ENCODE measurements at regions not wholly inside any gene's neighbourhood (a gene's known extent, or its start where the extent isn't known, plus 50 kb on each side); places are given as distances from the start of the nearest gene placed in this dataset.

GRCh38 chr14:58782011-58782410 lies 144.2 kb downstream of the DACT1 start:
- FAIRE-seq (no peak), DNase-seq (no peak)
- no peak overlapping the region for H3K4me3 ChIP-seq (ENCODE audit: low read length in 3 of 3)
- no peak overlapping the region for H3K27ac ChIP-seq (ENCODE audit: low read depth in 2 of 2, low read length in 2 of 2)
- TF ChIP-seq CTCF (IDR thresholded peaks at IDR 0.05; ENCODE audit: borderline replicate concordance, extremely low read depth, insufficient read depth) = no peak
- H3K9me3 ChIP-seq (ENCODE audit: control insufficient read depth in 2 of 3, insufficient read depth in 1 of 3, low read length in 3 of 3) = no peaks in the 10 kb centered on the region
- H3K4me1 ChIP-seq (ENCODE audit: control insufficient read depth in 2 of 3, insufficient read depth in 2 of 3, low read depth in 1 of 3, low read length in 3 of 3) = no peaks in the 10 kb centered on the region
- H3K9ac ChIP-seq (ENCODE audit: low read length in 3 of 3) = no peak overlapping the region
- H3K27me3 ChIP-seq (ENCODE audit: control insufficient read depth, insufficient read depth, low read length) = no peaks in the 10 kb centered on the region
- no peaks in the 10 kb centered on the region for H3K36me3 ChIP-seq (ENCODE audit: control insufficient read depth in 2 of 3, insufficient read depth in 3 of 3, low read length in 3 of 3)
- intact Hi-C loops (cut with DNase I) = no loop called here

GRCh38 chr14:58783792-58784511 lies 146.2 kb downstream of the DACT1 start:
- Histone ChIP-seq H3K36me3 (ENCODE audit: control insufficient read depth in 2 of 3, insufficient read depth in 3 of 3, low read length in 3 of 3) (no peaks in the 10 kb centered on the region), H3K9ac (ENCODE audit: low read length in 3 of 3) (no peak overlapping the region), H3K4me1 (ENCODE audit: control insufficient read depth in 2 of 3, insufficient read depth in 2 of 3, low read depth in 1 of 3, low read length in 3 of 3) (no peaks in the 10 kb centered on the region), H3K4me3 (ENCODE audit: low read length in 3 of 3) (no peak overlapping the region), H3K9me3 (ENCODE audit: control insufficient read depth in 2 of 3, insufficient read depth in 1 of 3, low read length in 3 of 3) (no peaks in the 10 kb centered on the region), H3K27ac (ENCODE audit: low read depth in 2 of 2, low read length in 2 of 2) (no peak overlapping the region), H3K27me3 (ENCODE audit: control insufficient read depth, insufficient read depth, low read length) (no peaks in the 10 kb centered on the region)
- DNase-seq (no peak), FAIRE-seq (no peak)
- intact Hi-C loops (cut with DNase I) = no loop called here
- TF ChIP-seq CTCF (IDR thresholded peaks at IDR 0.05; ENCODE audit: borderline replicate concordance, extremely low read depth, insufficient read depth) = no peak

GRCh38 chr14:58784931-58785330 lies 147.2 kb downstream of the DACT1 start:
- Histone ChIP-seq H3K27ac (ENCODE audit: low read depth in 2 of 2, low read length in 2 of 2) (no peak overlapping the region), H3K4me3 (ENCODE audit: low read length in 3 of 3) (no peak overlapping the region), H3K4me1 (ENCODE audit: control insufficient read depth in 2 of 3, insufficient read depth in 2 of 3, low read depth in 1 of 3, low read length in 3 of 3) (no peaks in the 10 kb centered on the region), H3K36me3 (ENCODE audit: control insufficient read depth in 2 of 3, insufficient read depth in 3 of 3, low read length in 3 of 3) (no peaks in the 10 kb centered on the region), H3K27me3 (ENCODE audit: control insufficient read depth, insufficient read depth, low read length) (no peaks in the 10 kb centered on the region), H3K9ac (ENCODE audit: low read length in 3 of 3) (no peak overlapping the region), H3K9me3 (ENCODE audit: control insufficient read depth in 2 of 3, insufficient read depth in 1 of 3, low read length in 3 of 3) (no peaks in the 10 kb centered on the region)
- FAIRE-seq (no peak), DNase-seq (no peak)
- intact Hi-C loops (cut with DNase I) = no loop called here
- no peak for TF ChIP-seq CTCF (IDR thresholded peaks at IDR 0.05; ENCODE audit: borderline replicate concordance, extremely low read depth, insufficient read depth)

- H3K4me1 ChIP-seq (ENCODE audit: control insufficient read depth in 2 of 3, insufficient read depth in 2 of 3, low read depth in 1 of 3, low read length in 3 of 3) = no peaks in the 10 kb centered on the region
- H3K36me3 ChIP-seq (ENCODE audit: control insufficient read depth in 2 of 3, insufficient read depth in 3 of 3, low read length in 3 of 3) = no peaks in the 10 kb centered on the region
- intact Hi-C loops (cut with DNase I) = no loop called here
- FAIRE-seq (no peak), DNase-seq (no peak)
- H3K27me3 ChIP-seq (ENCODE audit: control insufficient read depth, insufficient read depth, low read length) = no peaks in the 10 kb centered on the region
- no peak overlapping the region for H3K4me3 ChIP-seq (ENCODE audit: low read length in 3 of 3)
- H3K9ac ChIP-seq (ENCODE audit: low read length in 3 of 3) = no peak overlapping the region
- TF ChIP-seq CTCF (IDR thresholded peaks at IDR 0.05; ENCODE audit: borderline replicate concordance, extremely low read depth, insufficient read depth) = no peak
- H3K27ac ChIP-seq (ENCODE audit: low read depth in 2 of 2, low read length in 2 of 2) = no peak overlapping the region
- H3K9me3 ChIP-seq (ENCODE audit: control insufficient read depth in 2 of 3, insufficient read depth in 1 of 3, low read length in 3 of 3) = no peaks in the 10 kb centered on the region
Observed at GRCh38 chr14:58785701-58786100, 147.9 kb downstream of the DACT1 start.

All from kidney (tissue), 13 donors.